Astrocyte of the spinal cord (primary cell): ENCODE measurements at regions not wholly inside any gene's neighbourhood (a gene's known extent, or its start where the extent isn't known, plus 50 kb on each side); places are given as distances from the start of the nearest gene placed in this dataset.

ENCODE experiments used
- DNase-seq: peaks from one replicate; pipeline ENCODE4 v3.0.0; 2011; ENCODE audit warnings: low read depth, low spot score
- H3K4me3 ChIP-seq: 2 replicates; pipeline ENCODE4 v1.5.1; 2011; ENCODE audit warnings: low read depth, mild to moderate bottlenecking, low read length, moderate library complexity
- in situ Hi-C: cut with HindIII; loops from 2 replicates; pipeline ENCODE4 v1.10.0; 2017; ENCODE audit warnings: low sequenced_read_pairs
- TF ChIP-seq, protein P1 (sequence below): IDR thresholded peaks from 2 replicates; pipeline ENCODE4 v1.5.1; 2012; ENCODE audit warnings: low read depth, mild to moderate bottlenecking, low read length, inconsistent platforms

DNA sequence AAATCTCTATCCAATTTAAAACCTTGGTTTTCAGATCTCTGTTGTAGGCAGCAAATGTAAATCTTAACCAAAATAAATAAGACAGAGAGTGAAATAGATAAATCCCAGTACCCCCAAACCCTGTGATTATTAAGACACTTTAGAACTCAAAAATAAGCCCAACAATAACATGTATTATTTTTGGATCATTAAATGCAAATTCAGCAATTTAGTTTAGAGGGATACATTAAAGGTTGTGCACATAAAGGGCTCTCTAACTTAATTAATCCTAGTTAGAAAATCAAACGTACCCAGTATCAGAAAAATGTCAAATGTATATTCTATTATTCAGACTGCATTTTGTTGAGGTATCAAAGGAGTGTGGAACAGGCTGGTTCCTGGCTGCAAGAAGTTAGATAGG is 416.8 kb downstream of the SLC16A7 start:
- in situ Hi-C loops, result no loop called here
- TF ChIP-seq, protein P1, sequence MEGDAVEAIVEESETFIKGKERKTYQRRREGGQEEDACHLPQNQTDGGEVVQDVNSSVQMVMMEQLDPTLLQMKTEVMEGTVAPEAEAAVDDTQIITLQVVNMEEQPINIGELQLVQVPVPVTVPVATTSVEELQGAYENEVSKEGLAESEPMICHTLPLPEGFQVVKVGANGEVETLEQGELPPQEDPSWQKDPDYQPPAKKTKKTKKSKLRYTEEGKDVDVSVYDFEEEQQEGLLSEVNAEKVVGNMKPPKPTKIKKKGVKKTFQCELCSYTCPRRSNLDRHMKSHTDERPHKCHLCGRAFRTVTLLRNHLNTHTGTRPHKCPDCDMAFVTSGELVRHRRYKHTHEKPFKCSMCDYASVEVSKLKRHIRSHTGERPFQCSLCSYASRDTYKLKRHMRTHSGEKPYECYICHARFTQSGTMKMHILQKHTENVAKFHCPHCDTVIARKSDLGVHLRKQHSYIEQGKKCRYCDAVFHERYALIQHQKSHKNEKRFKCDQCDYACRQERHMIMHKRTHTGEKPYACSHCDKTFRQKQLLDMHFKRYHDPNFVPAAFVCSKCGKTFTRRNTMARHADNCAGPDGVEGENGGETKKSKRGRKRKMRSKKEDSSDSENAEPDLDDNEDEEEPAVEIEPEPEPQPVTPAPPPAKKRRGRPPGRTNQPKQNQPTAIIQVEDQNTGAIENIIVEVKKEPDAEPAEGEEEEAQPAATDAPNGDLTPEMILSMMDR, result no peak
- no peak for DNase-seq
- no peak overlapping the region for H3K4me3 ChIP-seq

GRCh38 chr12:60014436-60014835 is 418.6 kb downstream of the SLC16A7 start:
- no peak overlapping the region for H3K4me3 ChIP-seq
- in situ Hi-C loops, result no loop called here

DNA sequence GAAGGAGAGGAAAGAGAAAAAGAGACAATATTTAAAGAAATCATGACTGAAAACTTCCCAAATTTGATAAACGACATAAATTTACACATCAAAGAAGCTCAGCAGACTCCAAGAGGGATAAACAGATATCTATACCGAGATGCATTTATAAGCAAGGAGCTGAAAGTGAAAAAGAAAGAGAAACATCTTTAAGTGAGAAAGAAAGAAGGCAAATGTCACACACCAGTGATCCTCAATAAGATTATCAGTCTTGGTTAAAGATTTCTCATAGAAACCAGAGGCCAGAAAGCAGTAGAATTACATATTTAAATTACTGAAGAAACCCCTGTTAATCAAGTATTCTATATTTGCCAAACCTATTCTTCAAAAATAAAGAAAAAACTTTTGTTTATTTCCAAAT is 424.2 kb downstream of the SLC16A7 start:
- no peak overlapping the region for H3K4me3 ChIP-seq
- TF ChIP-seq, protein P1, result no peak
- no peak for DNase-seq
- in situ Hi-C loops, result no loop called here

More at GRCh38 chr12:60014436-60014835, 418.6 kb downstream of the SLC16A7 start:
- no peak for DNase-seq
- TF ChIP-seq, protein P1, result no peak

- H3K4me3 ChIP-seq, result no peak overlapping the region
- no peak for DNase-seq
- in situ Hi-C loops, result no loop called here
- TF ChIP-seq, protein P1, result no peak
These were observed 425.4 kb downstream of the SLC16A7 start for GRCh38 chr12:60021235-60021634.

- H3K4me3 ChIP-seq, result no peak overlapping the region
- TF ChIP-seq, protein P1, result no peak
- in situ Hi-C loops, result no loop called here
- DNase-seq, result no peak
These were observed 431.4 kb downstream of the SLC16A7 start for GRCh38 chr12:60027266-60027665.

DNA sequence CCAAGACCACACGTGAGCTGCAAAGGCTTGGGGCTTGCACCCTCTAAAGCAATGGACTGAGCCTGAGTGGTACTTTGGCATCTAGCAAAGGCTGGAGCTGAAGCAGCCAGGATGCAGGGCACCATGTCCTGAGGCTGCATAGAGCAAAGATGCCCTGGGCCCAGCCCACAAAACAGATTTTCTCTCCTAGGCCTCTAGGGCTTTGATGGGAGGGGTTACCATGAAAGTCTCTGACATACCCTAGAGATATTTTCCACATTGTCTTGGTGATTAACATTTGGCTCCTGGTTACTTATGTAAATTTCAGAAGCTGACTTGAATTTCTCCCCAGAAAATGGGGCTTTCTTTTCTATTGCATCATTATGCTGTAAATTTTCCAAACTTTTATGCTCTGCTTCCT is 438.3 kb downstream of the SLC16A7 start:
- no peak overlapping the region for H3K4me3 ChIP-seq
- DNase-seq, result no peak
- in situ Hi-C loops, result no loop called here
- TF ChIP-seq, protein P1, result no peak

DNA sequence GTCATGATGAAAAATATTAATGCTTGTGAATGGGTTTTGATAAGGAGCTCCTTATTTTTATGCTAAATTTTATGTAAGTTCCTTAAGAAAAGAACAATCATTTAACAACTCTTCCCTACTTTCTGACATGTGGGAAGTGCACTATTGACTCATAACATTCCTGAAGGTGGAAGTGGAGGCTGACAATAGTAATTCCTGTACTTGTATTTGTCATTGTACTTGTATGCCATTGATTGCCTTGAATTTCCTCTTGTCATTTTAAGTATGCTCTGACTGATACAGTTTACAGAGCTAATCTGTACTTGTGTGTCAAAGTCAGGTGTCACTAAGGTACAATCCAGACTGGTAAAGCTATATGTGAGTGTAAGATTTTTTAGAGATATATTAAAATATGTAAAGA is 440.0 kb downstream of the SLC16A7 start:
- no peak for DNase-seq
- TF ChIP-seq, protein P1, result no peak
- in situ Hi-C loops, result no loop called here
- no peak overlapping the region for H3K4me3 ChIP-seq
